DMS53 treated with DMSO at 0.1 percent for 48 hours (cell line): ENCODE measurements at regions not wholly inside any gene's neighbourhood (a gene's known extent, or its start where the extent isn't known, plus 50 kb on each side); places are given as distances from the start of the nearest gene placed in this dataset.
"Not testable (repeated sequence)": the region's sequence is repeated elsewhere in the genome, so short reads cannot be mapped to it uniquely, and the experiment has no call there.

ENCODE experiments used
- DNase-seq: peaks from one replicate; lab custom pipeline; 2025; ENCODE audit not compliant: unreplicated experiment; lab: John Stamatoyannopoulos, UW

DNA sequence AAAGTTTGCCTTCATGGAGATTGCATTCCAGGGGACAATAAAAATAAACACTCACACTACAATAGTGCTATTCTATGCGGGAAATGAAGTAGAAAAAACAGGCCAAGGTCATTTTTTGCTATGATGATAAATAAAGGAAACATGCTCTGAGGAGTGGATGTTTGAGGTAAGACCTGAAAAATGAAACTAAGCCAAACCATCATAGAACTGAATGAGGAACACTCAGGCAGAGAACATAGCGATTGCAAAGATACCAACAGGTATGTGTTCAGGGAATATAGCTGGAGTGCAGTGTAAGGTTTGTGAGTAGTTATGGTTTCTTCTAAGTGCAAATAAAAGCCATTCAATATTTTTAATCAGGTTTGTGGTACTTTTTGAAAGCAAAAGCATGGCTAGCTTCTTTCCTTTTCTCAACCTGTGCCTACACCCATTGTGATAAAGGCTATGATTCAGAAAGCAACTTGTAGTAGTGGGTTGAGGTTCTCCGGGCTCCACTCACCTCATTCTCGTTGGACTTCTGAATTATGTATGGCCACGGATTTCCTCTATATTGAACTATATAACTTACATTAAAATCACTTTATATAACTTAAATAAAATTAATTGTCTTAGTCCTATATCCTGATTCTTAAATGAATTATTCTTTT lies 278.2 kb upstream of the CHORDC1 start:
- no peak for DNase-seq

DNA sequence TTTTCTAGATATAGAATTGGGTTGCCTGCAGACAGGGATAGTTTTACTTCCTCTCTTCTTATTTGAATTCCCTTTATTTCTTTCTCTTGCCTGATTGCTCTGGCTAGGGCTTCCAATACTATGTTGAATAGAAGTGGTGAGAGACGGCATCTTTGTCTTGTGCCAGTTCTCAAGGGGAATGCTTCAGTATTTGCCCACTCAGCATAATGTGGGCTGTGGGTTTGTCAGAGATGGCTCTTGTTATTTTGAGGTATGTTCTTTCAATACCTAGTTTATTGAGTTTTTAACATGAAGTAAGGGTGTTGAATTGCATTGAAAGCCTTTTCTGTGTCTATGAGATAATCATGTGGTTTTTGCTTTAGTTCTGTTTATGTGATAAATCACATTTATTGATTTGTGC lies 273.9 kb upstream of the CHORDC1 start:
- DNase-seq, result no peak

DNA sequence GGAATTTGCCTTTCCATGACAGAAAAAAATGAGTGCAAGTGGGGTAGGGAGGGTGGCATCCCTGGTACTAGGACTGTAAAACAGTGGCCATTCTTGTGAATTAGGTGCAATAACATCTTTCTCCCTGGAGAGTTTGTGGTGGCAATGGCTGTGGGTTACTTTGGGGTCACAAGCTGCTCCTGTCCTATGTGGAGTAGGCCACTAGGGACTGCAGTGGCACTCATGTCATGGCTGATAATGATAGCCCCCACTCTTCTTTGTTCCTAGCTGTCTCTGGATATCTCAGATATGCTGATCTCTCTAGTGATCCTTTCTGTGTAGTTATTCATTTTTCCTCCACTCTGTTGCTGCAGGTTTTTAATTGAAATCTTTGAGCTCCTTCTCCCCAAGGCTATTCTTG lies 270.5 kb upstream of the CHORDC1 start:
- no peak for DNase-seq

DNA sequence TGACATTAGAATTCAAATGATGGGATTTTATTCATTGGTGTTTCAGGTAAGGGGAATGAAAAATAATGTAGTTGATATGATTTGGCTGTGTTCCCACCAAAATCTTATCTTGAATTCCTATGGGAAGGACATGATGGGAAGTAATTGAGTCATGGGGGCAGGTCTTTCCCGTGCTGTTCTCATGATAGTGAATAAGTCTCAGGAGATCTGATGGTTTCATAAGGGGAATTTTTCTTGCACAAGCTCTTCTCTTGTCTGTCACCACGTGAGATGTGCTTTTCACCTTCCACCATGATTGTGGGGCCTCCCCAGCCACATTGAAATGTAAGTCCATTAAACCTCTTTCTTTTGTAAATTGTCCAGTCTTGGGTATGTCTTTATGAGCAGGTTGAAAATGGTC lies 268.6 kb upstream of the CHORDC1 start:
- no peak for DNase-seq

DNA sequence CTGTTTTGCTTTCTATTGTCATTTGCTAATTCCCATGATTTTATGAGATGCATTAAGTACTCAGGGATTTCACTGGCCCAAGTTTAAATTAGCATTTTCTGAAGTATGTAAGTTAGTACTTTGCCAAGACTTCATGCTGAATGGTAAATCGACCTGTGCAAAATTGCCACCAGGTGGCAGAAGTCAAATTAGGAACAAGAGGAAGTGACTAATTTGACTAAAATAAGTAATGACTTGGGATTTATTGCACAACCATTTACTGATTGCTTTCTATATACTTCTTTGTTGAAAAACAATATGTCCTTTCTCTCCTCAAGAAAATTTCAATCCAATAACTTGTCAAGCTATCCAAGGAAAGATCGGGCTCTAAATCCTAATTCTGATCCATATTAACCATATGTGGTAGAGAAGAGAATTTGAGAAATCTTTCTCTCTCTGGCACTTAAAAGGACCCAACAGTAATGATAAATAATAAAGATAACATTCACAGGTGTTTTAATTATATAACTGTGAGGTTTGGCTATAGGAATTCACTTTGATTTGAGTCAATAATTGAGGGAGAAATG lies 253.7 kb upstream of the CHORDC1 start:
- DNase-seq, result peak; percentile 57

DNA sequence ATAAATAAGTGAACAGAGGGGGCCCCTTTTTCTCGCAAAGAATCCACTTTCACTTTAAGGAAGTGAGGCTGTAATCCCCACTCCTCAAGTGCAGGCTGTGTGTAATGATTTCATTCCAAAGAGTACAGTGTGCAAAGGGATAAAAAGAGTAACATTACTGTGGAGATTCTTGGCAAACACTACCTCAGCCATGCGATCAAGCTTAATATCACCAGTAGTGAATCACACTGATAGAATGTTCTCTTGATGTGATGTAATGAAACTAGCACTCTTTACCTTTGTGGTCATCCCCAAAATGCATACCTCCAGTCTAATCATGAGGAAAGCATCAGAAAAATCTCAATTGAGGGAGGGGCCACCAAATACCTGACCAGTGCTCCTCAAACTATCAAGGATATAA lies 246.1 kb upstream of the CHORDC1 start:
- no peak for DNase-seq

DNA sequence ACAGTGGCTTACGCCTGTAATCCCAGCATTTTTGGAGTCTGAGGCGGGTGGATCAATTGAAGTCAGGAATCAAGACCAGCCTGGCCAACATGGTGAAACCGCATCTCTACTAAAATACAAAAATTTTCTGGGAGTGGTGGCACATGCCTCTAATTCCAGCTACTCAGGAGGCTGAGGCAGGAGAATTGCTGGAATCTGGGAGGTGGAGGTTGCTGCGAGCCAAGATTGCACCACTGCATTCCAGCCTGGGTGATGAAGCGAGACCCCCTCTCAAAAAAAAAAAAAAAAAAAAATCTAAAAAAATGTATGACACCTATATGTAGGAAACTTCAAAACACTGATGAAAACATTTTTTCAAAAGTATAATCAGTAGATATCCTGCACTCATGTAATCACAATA lies 242.7 kb upstream of the CHORDC1 start:
- DNase-seq, result no peak

DNA sequence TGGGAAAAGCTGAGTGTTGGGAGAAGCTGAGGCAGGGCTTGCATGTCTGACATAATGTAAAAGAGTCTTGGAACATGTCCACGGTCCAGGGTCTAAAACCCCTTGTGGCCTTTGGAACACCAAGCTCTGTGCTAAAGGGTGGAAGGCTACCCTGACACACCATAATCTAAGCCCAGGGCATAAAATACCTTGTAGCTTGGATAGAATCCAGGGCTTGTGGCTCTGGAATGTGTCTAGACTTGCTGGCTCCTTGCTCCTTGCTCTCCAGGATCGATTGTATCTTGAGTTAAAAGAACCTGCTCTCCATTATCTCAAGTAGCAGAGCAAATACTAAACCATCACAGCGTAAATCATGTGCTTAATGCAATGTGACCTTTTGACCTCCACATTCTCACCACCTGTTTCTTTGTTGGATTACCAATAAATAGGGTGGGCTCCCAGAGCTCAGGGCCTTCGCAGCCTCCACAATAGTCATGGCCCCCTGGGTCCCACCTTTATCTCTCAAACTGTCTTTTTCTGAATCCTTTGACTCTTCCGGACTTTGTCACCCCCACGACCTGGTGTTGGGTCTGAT lies 232.6 kb upstream of the CHORDC1 start:
- DNase-seq, result not testable (repeated sequence)

DNA sequence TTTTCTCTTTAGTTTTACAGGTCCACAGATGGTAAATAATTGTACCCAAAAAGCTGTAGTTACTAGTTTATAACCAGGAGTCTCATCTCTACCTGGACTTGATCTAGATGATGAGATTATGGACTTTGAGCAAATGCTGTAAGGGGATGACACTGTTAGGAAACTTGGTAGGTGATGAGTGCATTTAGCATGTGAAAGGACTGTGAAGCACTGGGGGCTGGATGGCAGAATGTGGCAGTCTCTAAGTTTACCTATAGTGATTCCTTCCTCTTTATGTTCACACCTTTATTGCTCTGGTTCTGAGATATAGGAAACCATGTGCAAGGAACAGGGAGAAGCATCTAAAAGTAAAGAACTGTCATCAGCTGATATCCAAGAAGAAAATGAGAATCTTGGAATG lies 230.7 kb upstream of the CHORDC1 start:
- DNase-seq, result no peak

DNA sequence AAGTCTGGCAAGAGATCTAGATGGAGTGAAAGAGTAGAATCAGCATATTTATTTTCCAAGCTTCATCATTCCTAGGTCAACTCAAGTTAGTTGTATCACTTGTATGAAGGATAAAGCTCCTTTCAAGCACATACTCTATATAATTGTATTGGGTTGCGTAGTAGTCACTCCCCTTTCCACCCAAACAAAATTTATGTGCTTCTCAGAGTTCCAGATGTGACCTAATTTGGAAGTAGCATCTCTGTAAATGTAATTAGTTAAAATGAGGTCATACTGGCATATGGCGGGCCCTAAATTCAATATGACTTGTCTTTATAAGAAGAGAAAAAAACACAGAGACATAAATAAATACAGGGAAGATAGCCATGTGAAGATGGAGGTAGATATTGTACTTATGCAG lies 226.8 kb upstream of the CHORDC1 start:
- DNase-seq, result no peak

DNA sequence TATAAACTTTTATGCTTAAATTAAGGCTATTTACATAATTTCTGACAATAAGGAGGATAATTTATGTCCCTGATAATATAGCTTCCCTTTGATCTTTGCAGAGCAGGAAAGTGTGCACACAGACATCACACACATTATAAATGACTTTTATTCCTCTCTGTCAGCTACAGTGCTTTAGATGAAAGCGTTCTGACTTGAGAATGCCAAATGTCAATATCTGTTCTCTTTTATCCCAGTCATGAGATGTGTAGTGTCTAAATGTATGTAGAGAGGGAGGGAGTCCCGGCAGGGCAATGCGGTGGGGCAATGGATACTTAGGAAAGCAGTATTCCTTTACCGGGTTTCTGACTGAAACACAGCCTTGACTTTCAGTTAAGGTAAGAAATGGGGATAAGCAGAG lies 225.4 kb upstream of the CHORDC1 start:
- no peak for DNase-seq

DNA sequence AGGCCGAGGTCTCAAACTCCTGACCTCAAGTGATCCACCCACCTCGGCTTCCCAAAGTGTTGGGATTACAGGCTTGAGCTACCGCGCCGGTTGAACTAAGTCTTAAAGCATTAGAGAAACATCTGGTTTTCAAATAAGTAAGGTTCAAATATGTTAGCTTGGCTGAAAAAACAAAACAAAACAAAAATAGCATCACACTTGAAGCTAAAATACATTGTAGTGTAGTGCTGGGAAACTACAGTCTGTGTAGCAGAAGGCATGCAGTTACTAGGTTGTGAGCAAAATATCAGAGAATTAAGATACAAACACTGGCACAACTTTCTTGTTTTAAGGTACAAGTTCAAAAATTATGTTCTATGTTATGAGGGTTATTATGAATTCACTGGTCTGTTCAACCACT lies 224.8 kb upstream of the CHORDC1 start:
- no peak for DNase-seq

DNA sequence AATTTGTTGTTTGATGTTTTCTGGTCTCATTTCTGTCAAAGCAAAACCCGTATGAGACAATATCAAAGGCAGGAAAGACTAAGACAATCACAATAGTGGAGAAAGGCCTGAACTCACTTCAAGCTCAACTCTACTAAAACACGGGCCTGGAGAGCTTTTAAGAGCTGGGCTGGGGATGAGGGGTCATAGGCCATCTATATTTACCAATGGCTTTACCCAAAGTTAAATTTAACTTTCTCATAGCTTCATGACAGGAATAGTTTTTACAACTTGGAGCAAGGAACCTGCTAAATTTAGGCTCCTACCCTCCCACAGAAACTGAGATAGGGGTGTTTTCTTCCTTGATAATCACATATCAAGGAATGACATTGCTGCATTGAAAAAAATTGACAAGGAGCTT lies 223.4 kb upstream of the CHORDC1 start:
- no peak for DNase-seq

DNA sequence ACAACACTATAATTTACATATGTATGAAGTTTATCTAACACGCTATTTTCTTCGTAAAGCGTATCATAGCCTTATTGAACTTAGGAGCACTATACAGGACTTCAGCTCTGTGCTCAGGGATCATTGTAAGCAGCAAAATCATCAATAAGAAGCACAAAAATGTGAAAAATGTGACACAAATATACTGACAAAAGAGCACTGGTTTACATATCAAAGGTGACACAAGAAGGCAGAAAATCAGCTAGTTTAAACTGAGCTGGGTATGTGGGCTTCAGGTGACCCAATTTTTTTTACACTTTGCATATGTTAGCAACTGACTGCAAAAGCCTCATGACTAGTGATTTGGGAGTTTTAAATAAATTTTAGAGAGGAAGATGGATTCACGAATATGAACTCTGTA lies 215.2 kb upstream of the CHORDC1 start:
- no peak for DNase-seq

DNA sequence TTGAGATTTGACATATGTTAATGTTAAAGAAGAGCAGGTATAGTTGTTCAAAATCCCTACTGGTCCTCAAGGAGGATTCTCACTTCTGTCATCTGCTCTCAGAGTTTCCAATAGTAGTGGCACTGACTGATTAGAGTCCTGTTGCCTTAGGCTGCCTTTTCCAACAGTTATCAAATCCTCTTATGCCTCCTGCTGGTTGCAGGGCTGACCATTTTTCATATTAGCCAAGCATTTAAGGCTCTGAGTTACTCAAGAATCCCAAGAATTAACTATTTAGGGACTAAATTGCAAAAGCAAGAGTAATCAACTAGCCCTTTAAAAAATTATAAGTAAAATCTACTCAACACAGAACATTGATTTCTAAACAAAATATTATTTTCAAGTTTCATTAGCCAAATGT lies 212.0 kb upstream of the CHORDC1 start:
- DNase-seq, result peak; percentile 74

DNA sequence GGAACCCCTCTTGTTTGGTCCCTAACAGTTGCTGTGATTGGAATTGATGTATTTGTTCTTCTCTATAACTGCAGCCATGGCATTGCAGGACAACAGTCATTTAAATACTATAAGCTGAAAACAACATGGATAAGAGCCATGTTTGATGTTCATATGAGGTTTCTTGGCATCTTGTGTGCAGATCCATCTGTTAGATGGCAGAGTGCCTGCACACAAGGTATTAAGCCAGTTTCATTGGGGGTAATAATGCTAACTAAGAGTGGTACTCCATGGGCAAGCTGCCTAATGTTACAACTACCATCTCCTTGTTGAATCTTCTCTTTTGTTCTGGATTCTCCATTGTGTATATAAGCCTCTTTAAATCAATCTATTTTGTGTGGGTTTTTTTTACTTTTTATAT lies 206.0 kb upstream of the CHORDC1 start:
- no peak for DNase-seq

DNA sequence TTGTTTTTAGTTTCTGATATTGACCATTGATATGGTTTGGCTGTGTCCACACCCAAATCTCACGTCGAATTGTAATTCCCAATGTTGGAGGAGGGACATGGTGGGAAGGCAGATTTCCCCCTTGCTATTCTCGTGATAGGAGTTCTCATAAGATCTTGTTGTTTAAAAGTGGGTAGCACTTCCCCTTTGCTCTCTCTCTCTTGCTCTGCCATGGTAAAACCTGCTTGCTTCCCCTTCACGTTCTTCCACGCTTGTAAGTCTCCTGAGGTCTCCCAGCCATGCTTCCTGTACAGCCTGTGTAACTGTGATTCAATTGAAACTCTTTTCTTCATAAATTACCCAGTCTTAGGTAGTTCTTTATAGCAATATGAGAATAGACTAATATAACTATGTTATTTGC lies 203.6 kb upstream of the CHORDC1 start:
- DNase-seq, result no peak

DNA sequence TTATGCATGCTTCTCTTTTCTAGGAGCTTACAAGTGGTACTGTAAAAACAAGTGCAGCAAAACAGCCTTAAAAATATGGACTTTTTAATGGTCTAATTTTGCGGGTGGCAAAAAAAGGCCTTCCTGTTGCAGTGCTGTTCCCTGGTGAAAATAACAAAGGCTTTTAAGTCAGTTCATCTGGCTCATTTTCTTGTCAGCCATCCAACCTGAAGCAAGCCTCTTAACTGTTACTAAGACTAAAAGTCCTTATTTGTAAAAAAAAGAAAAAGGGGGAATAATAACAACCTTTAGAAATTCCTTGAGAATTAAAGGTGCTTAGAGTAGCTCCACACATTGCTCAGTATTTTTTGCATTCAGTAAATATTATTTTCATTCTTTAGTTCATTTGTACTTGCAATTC lies 200.5 kb upstream of the CHORDC1 start:
- no peak for DNase-seq

DNA sequence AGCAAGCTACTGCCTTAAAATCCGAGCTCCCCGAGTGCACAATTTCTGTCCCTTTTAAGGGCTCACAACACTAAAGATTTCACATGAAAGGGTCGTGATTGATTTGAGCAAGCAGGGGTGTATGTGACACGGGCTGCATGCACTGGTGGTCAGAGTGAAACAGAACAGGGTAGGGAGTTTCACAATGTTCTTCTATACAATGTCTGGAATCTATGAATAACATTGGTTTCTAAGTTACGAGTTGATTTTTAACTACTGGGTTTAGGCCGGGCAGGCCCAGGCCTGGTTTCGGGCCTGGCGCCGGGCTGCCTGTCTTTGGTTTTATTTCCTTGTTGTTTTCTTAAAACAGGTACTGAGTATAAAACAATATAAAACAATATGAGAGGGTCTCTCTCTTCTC lies 199.9 kb upstream of the CHORDC1 start:
- not testable (repeated sequence) for DNase-seq

DNA sequence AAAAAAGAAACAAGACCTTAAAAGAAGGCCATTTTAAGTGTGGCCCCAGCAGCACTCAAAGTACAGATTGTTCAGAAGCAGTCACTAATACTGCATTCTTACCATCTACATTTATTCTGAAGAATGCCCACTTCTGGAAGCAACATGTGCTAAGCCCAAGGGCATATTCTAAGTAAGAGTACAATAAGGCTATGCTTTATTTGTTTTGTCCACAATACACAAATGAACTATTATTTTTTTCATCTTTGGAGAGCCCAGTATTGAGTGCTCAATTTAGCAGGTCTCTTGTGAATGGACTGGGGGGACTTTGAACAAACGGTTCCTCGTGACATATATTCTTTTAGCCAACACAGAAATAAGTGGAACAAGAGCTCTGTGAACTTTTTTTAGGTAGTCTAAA lies 191.4 kb upstream of the CHORDC1 start:
- no peak for DNase-seq

DNA sequence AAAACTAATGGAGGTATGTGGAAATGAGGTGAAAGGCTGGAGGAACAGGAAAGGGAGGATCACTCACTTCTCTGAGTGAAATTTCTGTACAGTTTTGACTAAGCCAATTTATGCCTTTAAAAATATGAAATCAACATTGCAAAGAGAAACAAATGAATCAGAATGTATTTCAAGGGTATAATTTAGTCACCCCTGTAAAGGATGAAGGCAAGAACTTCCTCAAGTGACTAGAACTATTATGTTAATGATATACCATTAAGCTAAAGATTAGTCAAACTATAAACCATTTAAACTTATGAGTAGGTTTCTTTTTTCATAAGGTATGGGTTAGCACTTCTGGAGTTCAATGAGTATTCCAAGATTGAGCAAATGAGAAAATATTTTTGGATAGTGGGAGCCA lies 184.5 kb upstream of the CHORDC1 start:
- DNase-seq, result no peak

DNA sequence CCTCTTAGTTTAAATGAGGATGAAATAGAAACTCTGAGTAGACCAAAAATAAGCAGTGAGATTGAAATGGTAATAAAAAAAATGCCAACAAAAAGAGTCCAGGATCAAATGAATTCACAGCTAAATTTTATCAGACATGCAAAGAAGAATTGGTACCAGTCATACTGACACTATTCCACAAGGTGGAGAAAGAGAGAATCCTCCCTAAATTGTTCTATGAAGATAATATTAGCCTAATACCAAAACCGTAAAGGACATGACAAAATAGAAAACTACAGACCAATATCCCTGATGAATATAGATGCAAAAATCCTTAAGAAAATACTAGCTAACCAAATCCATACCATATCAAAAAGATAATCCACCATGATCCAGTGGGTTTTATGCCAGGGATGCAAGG lies 169.8 kb upstream of the CHORDC1 start:
- DNase-seq, result no peak

DNA sequence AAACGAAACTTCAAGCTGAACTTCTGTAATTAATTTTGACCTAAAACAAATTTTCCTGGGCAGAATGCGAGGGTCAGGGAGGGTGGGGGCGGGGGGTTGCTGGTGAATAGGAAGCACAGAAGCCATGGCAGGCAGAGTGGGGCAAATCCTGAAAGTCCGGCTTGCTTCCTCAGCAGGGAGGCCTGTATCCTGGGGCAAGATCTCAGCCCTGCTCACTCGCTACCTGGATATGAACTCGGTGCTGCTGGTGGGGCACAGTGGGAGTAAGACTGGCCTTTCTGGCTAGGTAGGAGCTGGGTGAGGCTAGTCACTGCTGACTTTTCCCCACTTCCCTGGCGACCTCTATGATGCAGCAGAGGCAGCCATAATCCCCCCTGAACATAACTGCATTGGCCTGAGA lies 168.9 kb upstream of the CHORDC1 start:
- DNase-seq, result no peak
